Keratinocyte (primary cell): ENCODE measurements at regions not wholly inside any gene's neighbourhood (a gene's known extent, or its start where the extent isn't known, plus 50 kb on each side); places are given as distances from the start of the nearest gene placed in this dataset.

Experiments used
- DNase-seq: peaks from one replicate; pipeline ENCODE4 v3.0.0-alpha.2; 2011; ENCODE audit warnings: low read depth, missing footprints, low spot score
- FAIRE-seq: peaks from 2 replicates; lab custom pipeline; 2011; peaks lifted over from hg19 to GRCh38; lab: Jason Lieb, UNC
- H2AFZ ChIP-seq: 2 replicates; pipeline ENCODE4 v1.6.0; 2012; ENCODE audit warnings: low read length, control low read depth, inconsistent platforms; ENCODE audit not compliant: control insufficient read depth
- H3K27ac ChIP-seq: 2 replicates; pipeline ENCODE4 v1.5.1; 2011; ENCODE audit warnings: low read length; ENCODE audit not compliant: control insufficient read depth, insufficient read depth
- H3K27me3 ChIP-seq: 3 replicates; pipeline ENCODE4 v1.6.0; 2011; ENCODE audit warnings: low read length; ENCODE audit not compliant: control insufficient read depth, insufficient read depth; ENCODE audit errors: extremely low read depth
- H3K36me3 ChIP-seq, 2 experiments: 2 replicates in 1 of 2; 3 replicates in 1 of 2; pipeline ENCODE4 v1.5.1; 2011; ENCODE audit warnings: low read length in 2 of 2, mild to moderate bottlenecking in 1 of 2; ENCODE audit not compliant: control insufficient read depth in 2 of 2, insufficient read depth in 2 of 2; ENCODE audit errors: extremely low read depth in 1 of 2
- H3K4me1 ChIP-seq: 3 replicates; pipeline ENCODE4 v1.5.1; 2011; ENCODE audit warnings: low read length; ENCODE audit not compliant: control insufficient read depth, insufficient read depth; ENCODE audit errors: extremely low read depth
- H3K4me2 ChIP-seq: 3 replicates; pipeline ENCODE4 v1.6.0; 2011; ENCODE audit warnings: low read depth, low read length; ENCODE audit not compliant: control insufficient read depth, insufficient read depth; ENCODE audit errors: extremely low read depth
- H3K4me3 ChIP-seq, 3 experiments: fragments of 200-600 bp in 1 of 3; sonication (generic) in 1 of 3; 2 replicates in 2 of 3; 3 replicates in 1 of 3; pipeline ENCODE4 v1.5.1; 2011 to 2016; ENCODE audit warnings: low read length in 3 of 3, mild to moderate bottlenecking in 3 of 3, control low read depth in 2 of 3, inconsistent platforms in 1 of 3, low read depth in 1 of 3, mixed read lengths in 1 of 3, mixed run types in 1 of 3, moderate library complexity in 1 of 3; ENCODE audit not compliant: control insufficient read depth in 2 of 3, insufficient read depth in 2 of 3; ENCODE audit errors: extremely low read depth in 1 of 3
- H3K79me2 ChIP-seq: 2 replicates; pipeline ENCODE4 v1.6.0; 2012; ENCODE audit warnings: low read length; ENCODE audit not compliant: control insufficient read depth, insufficient read depth
- H3K9ac ChIP-seq: 3 replicates; pipeline ENCODE4 v1.6.0; 2011; ENCODE audit warnings: low read length; ENCODE audit not compliant: control insufficient read depth, insufficient read depth; ENCODE audit errors: extremely low read depth
- H3K9me1 ChIP-seq: 3 replicates; pipeline ENCODE4 v1.6.0; 2011; ENCODE audit warnings: low read length; ENCODE audit not compliant: control insufficient read depth, insufficient read depth; ENCODE audit errors: extremely low read depth
- H3K9me3 ChIP-seq: 2 replicates; pipeline ENCODE4 v1.5.1; 2012; ENCODE audit warnings: low read depth, low read length; ENCODE audit not compliant: control insufficient read depth
- H4K20me1 ChIP-seq: 3 replicates; pipeline ENCODE4 v1.6.0; 2011; ENCODE audit warnings: low read length; ENCODE audit not compliant: control insufficient read depth, insufficient read depth; ENCODE audit errors: extremely low read depth
- CTCF ChIP-seq, 3 experiments: IDR thresholded peaks in 1 of 3; conservative IDR thresholded peaks in 1 of 3; optimal IDR thresholded peaks in 1 of 3; 2 replicates in 2 of 3; 3 replicates in 1 of 3; pipeline versions ENCODE3 to v1.5.1; 2011; ENCODE audit warnings: low read length in 3 of 3, mild to moderate bottlenecking in 3 of 3, moderate library complexity in 2 of 3, control low read depth in 1 of 3, inconsistent platforms in 1 of 3; ENCODE audit not compliant: insufficient read depth in 2 of 3; ENCODE audit errors: extremely low read depth in 1 of 3
- EZH2 ChIP-seq: IDR thresholded peaks from one replicate; pipeline ENCODE4 v1.6.1; 2012; ENCODE audit warnings: inconsistent platforms, mild to moderate bottlenecking, low read length, moderate library complexity
- dilution Hi-C: fragments of 300-500 bp; cut with MboI; formaldehyde crosslinking; loops from one replicate; pipeline ENCODE4 v1.7.0; 2020; ENCODE audit warnings: low sequenced_read_pairs; ENCODE audit not compliant: extremely low pct_ligation_motif_present

GRCh38 chr3:192061426-192061825, 600.5 kb downstream of the PYDC2 start:
- no peak overlapping the region for H3K4me2 ChIP-seq
- H3K4me3 ChIP-seq, result no peak overlapping the region
- H3K9me3 ChIP-seq, result no peaks in the 10 kb centered on the region
- H3K27ac ChIP-seq, result no peak overlapping the region
- no peak overlapping the region for H3K9ac ChIP-seq
- H4K20me1 ChIP-seq, result no peaks in the 10 kb centered on the region
- dilution Hi-C loops, result no loop called here
- DNase-seq (no peak), FAIRE-seq (no peak)
- no peaks in the 10 kb centered on the region for H3K36me3 ChIP-seq
- H2AFZ ChIP-seq, result no peak overlapping the region
- no peaks in the 10 kb centered on the region for H3K79me2 ChIP-seq
- H3K9me1 ChIP-seq, result no peaks in the 10 kb centered on the region
- no peak for TF ChIP-seq CTCF (optimal IDR thresholded peaks at IDR 0.05 in 1 of 3, IDR thresholded peaks at IDR 0.05 in 1 of 3, conservative IDR thresholded peaks at IDR 0.05 in 1 of 3; ENCODE audit: extremely low read depth in 1 of 3, insufficient read depth in 2 of 3, low read length in 3 of 3)
- no peak for TF ChIP-seq EZH2
- no peaks in the 10 kb centered on the region for H3K27me3 ChIP-seq
- no peaks in the 10 kb centered on the region for H3K4me1 ChIP-seq

GRCh38 chr3:192062186-192062585, 601.2 kb downstream of the PYDC2 start:
- Histone ChIP-seq H3K9ac (no peak overlapping the region), H3K4me2 (no peak overlapping the region), H2AFZ (no peak overlapping the region), H3K79me2 (no peaks in the 10 kb centered on the region), H3K36me3 (no peaks in the 10 kb centered on the region), H3K4me1 (no peaks in the 10 kb centered on the region), H3K27ac (no peak overlapping the region), H3K9me1 (no peaks in the 10 kb centered on the region), H3K9me3 (no peaks in the 10 kb centered on the region), H3K27me3 (no peaks in the 10 kb centered on the region), H4K20me1 (no peaks in the 10 kb centered on the region), H3K4me3 (no peak overlapping the region)
- DNase-seq (no peak), FAIRE-seq (no peak)
- dilution Hi-C loops, result no loop called here
- TF ChIP-seq CTCF (optimal IDR thresholded peaks at IDR 0.05 in 1 of 3, IDR thresholded peaks at IDR 0.05 in 1 of 3, conservative IDR thresholded peaks at IDR 0.05 in 1 of 3; ENCODE audit: extremely low read depth in 1 of 3, insufficient read depth in 2 of 3, low read length in 3 of 3) (no peak), EZH2 (no peak)
